PC-3 (cell line): ENCODE measurements at regions not wholly inside any gene's neighbourhood (a gene's known extent, or its start where the extent isn't known, plus 50 kb on each side); places are given as distances from the start of the nearest gene placed in this dataset.

ENCODE experiments used
- ATAC-seq: fragments of 200-7000 bp; cut with Tn5 transposase; 2 replicates; pipeline ENCODE4 v1.9.1; 2020; ENCODE audit warnings: mild to moderate bottlenecking, moderate library complexity
- BruUV-seq: library from RNA; stranded (reverse); fragments of 400-500 nt; replicated peaks from 2 replicates; lab custom pipeline; 2021; lab: Mats Ljungman, UMichigan
- CTCF ChIA-PET: fragments of 300-600 bp; sonication (Branson Sonifier 250); formaldehyde crosslinking; loops from one replicate; lab custom pipeline; 2022; ENCODE audit warnings: antibody characterized with exemption; lab: Charles Lee
- POLR2A ChIA-PET: fragments of 300-600 bp; sonication (Branson Sonifier 250); formaldehyde crosslinking; loops from one replicate; lab custom pipeline; 2022; ENCODE audit warnings: antibody characterized with exemption; ENCODE audit not compliant: unreplicated experiment; lab: Charles Lee
- DNase-seq: peaks from one replicate; pipeline ENCODE4 v3.0.0-alpha.2; 2015
- H2AFZ ChIP-seq: fragments of 300-600 bp; sonication (generic); 2 replicates; pipeline ENCODE4 v1.6.0; 2016; ENCODE audit warnings: antibody characterized with exemption, low read length
- H3F3A ChIP-seq: fragments of 300-600 bp; sonication (generic); one replicate; pipeline ENCODE4 v1.6.0; 2017; ENCODE audit warnings: antibody characterized with exemption, low read length, control low read depth, mild to moderate bottlenecking; ENCODE audit not compliant: unreplicated experiment
- H3K27ac ChIP-seq: fragments of 300-600 bp; sonication (generic); 2 replicates; pipeline ENCODE4 v1.5.1; 2016; ENCODE audit warnings: mild to moderate bottlenecking, low read length
- H3K27me3 ChIP-seq: fragments of 300-600 bp; sonication (generic); 2 replicates; pipeline ENCODE4 v1.6.1; 2016; ENCODE audit warnings: low read length, mixed read lengths
- H3K36me3 ChIP-seq: fragments of 300-600 bp; sonication (generic); 2 replicates; pipeline ENCODE4 v1.6.1; 2016; ENCODE audit warnings: low read depth, mixed run types, low read length, mixed read lengths
- H3K4me1 ChIP-seq: fragments of 300-600 bp; sonication (generic); 2 replicates; pipeline ENCODE4 v1.5.1; 2016; ENCODE audit warnings: low read length; ENCODE audit not compliant: insufficient read depth
- H3K4me2 ChIP-seq: fragments of 300-600 bp; sonication (generic); 2 replicates; pipeline ENCODE4 v1.6.0; 2016; ENCODE audit warnings: low read length
- H3K4me3 ChIP-seq: fragments of 300-600 bp; sonication (generic); 2 replicates; pipeline ENCODE4 v1.5.1; 2016; ENCODE audit warnings: mild to moderate bottlenecking, low read length, mixed read lengths
- H3K79me2 ChIP-seq: fragments of 300-600 bp; sonication (generic); 2 replicates; pipeline ENCODE4 v1.6.1; 2017; ENCODE audit warnings: low read length, mixed read lengths
- H3K9ac ChIP-seq: fragments of 300-600 bp; sonication (generic); 2 replicates; pipeline ENCODE4 v1.6.0; 2016; ENCODE audit warnings: mild to moderate bottlenecking, low read length
- H3K9me2 ChIP-seq: fragments of 300-600 bp; sonication (generic); replicated peaks from 2 replicates; pipeline ENCODE4 v1.6.1; 2016; ENCODE audit warnings: mixed run types, low read length, mixed read lengths
- H3K9me3 ChIP-seq: fragments of 300-600 bp; sonication (generic); 2 replicates; pipeline ENCODE4 v1.6.1; 2016; ENCODE audit warnings: low read length, mixed read lengths
- H4K20me1 ChIP-seq: fragments of 300-600 bp; sonication (generic); 2 replicates; pipeline ENCODE4 v1.6.1; 2016; ENCODE audit warnings: low read length, mixed read lengths
- CTCF ChIP-seq: fragments of 300-600 bp; sonication (generic); conservative IDR thresholded peaks from 2 replicates; pipeline ENCODE4 v1.5.1; 2017; ENCODE audit warnings: antibody characterized with exemption, low read depth, mild to moderate bottlenecking, low read length
- EZH2 ChIP-seq: fragments of 300-600 bp; sonication (generic); IDR thresholded peaks from one replicate; pipeline ENCODE4 v1.6.1; 2017; ENCODE audit warnings: antibody characterized with exemption, mild to moderate bottlenecking, low read length; ENCODE audit not compliant: unreplicated experiment
- EZH2phosphoT487 ChIP-seq: fragments of 300-600 bp; sonication (generic); IDR thresholded peaks from 2 replicates; pipeline ENCODE4 v1.6.1; 2018; ENCODE audit warnings: mild to moderate bottlenecking, antibody characterized with exemption, low read length, borderline replicate concordance
- intact Hi-C: fragments of 100-400 bp; cut with micrococcal nuclease; formaldehyde crosslinking; loops from 2 replicates; pipeline ENCODE4 v1.9.0; 2023

GRCh38 chr6:81049425-81050042 lies 702.9 kb downstream of the TENT5A start:
- no peak for TF ChIP-seq CTCF
- TF ChIP-seq EZH2phosphoT487, result no peak
- TF ChIP-seq EZH2, result no peak
- CTCF ChIA-PET, result no interaction called here
- H3K27ac ChIP-seq, result no peak overlapping the region
- H3K36me3 ChIP-seq, result no peaks in the 10 kb centered on the region
- intact Hi-C loops, result no loop called here
- no peaks in the 10 kb centered on the region for H3K9me3 ChIP-seq
- H3K4me1 ChIP-seq, result no peaks in the 10 kb centered on the region
- H3K9ac ChIP-seq, result no peak overlapping the region
- ATAC-seq (no peak), DNase-seq (no peak)
- no peaks in the 10 kb centered on the region for H3F3A ChIP-seq
- H3K79me2 ChIP-seq, result no peaks in the 10 kb centered on the region
- no peak overlapping the region for H3K4me2 ChIP-seq
- no peaks in the 10 kb centered on the region for H3K9me2 ChIP-seq
- H2AFZ ChIP-seq, result no peak overlapping the region
- BruUV-seq, result no TSS peak
- POLR2A ChIA-PET, result no interaction called here
- H3K27me3 ChIP-seq, result no peaks in the 10 kb centered on the region
- no peak overlapping the region for H3K4me3 ChIP-seq
- H4K20me1 ChIP-seq, result no peaks in the 10 kb centered on the region

- TF ChIP-seq EZH2 (no peak), EZH2phosphoT487 (no peak), CTCF (no peak)
- H3K36me3 ChIP-seq, result no peaks in the 10 kb centered on the region
- H3K27ac ChIP-seq, result no peak overlapping the region
- H3K9me2 ChIP-seq, result no peaks in the 10 kb centered on the region
- H3K9me3 ChIP-seq, result no peaks in the 10 kb centered on the region
- no peaks in the 10 kb centered on the region for H3F3A ChIP-seq
- H3K4me3 ChIP-seq, result no peak overlapping the region
- POLR2A ChIA-PET, result no interaction called here
- H2AFZ ChIP-seq, result no peak overlapping the region
- H3K79me2 ChIP-seq, result no peaks in the 10 kb centered on the region
- ATAC-seq, result no peak
- H3K27me3 ChIP-seq, result no peaks in the 10 kb centered on the region
- no peaks in the 10 kb centered on the region for H3K4me1 ChIP-seq
- DNase-seq, result no peak
- H3K9ac ChIP-seq, result no peak overlapping the region
- H4K20me1 ChIP-seq, result no peaks in the 10 kb centered on the region
- CTCF ChIA-PET, result no interaction called here
- intact Hi-C loops, result no loop called here
- no peak overlapping the region for H3K4me2 ChIP-seq
- no TSS peak for BruUV-seq
Measured at GRCh38 chr6:81031416-81031815, 721.1 kb downstream of the TENT5A start.

- intact Hi-C loops, result no loop called here
- DNase-seq, result no peak
- POLR2A ChIA-PET, result no interaction called here
- TF ChIP-seq EZH2phosphoT487 (no peak), EZH2 (no peak), CTCF (no peak)
- Histone ChIP-seq H3K4me1 (no peaks in the 10 kb centered on the region), H4K20me1 (no peaks in the 10 kb centered on the region), H3K27ac (no peak overlapping the region), H3K9me2 (no peaks in the 10 kb centered on the region), H3F3A (no peaks in the 10 kb centered on the region), H2AFZ (no peak overlapping the region), H3K9ac (no peak overlapping the region), H3K36me3 (no peaks in the 10 kb centered on the region; the same call in 1 of the 2 replicates), H3K4me2 (no peak overlapping the region), H3K27me3 (no peaks in the 10 kb centered on the region), H3K79me2 (no peaks in the 10 kb centered on the region), H3K4me3 (no peak overlapping the region), H3K9me3 (peaks cover 11% of the 10 kb centered on the region; the same call in 1 of the 2 replicates)
- no TSS peak for BruUV-seq
- CTCF ChIA-PET, result no interaction called here
- no peak for ATAC-seq
Measured at GRCh38 chr6:81026041-81026553, 726.4 kb downstream of the TENT5A start.
